ENCODE measurements at regions not wholly inside any gene's neighbourhood (a gene's known extent, or its start where the extent isn't known, plus 50 kb on each side); places are given as distances from the start of the nearest gene placed in this dataset.

- no peak overlapping the region for H3K27ac ChIP-seq
- no peak overlapping the region for H3K4me3 ChIP-seq
- H3K36me3 ChIP-seq, result no peaks in the 10 kb centered on the region
- no peak for TF ChIP-seq CTCF (IDR thresholded peaks at IDR 0.05)
- no peaks in the 10 kb centered on the region for H3K27me3 ChIP-seq
- H3K4me1 ChIP-seq, result no peaks in the 10 kb centered on the region
- ATAC-seq (no peak), DNase-seq (no peak)
- H3K9me3 ChIP-seq, result no peaks in the 10 kb centered on the region
- intact Hi-C loops (cut with DNase I), result no loop called here
These were observed 488.3 kb downstream of the KDM4C start for GRCh38 chr9:7245976-7246580.

- no peak for ATAC-seq
- no peaks in the 10 kb centered on the region for H3K27me3 ChIP-seq
- no peaks in the 10 kb centered on the region for H3K9me3 ChIP-seq
- H3K4me1 ChIP-seq, result no peaks in the 10 kb centered on the region
- no peak for DNase-seq
- H3K4me3 ChIP-seq, result no peak overlapping the region
- intact Hi-C loops (cut with DNase I), result no loop called here
- H3K27ac ChIP-seq, result no peak overlapping the region
- no peaks in the 10 kb centered on the region for H3K36me3 ChIP-seq
- TF ChIP-seq CTCF (IDR thresholded peaks at IDR 0.05), result no peak
These were observed 486.1 kb downstream of the KDM4C start for GRCh38 chr9:7243838-7244237.

GRCh38 chr9:7242126-7242525, 484.4 kb downstream of the KDM4C start:
- H3K4me1 ChIP-seq, result no peaks in the 10 kb centered on the region
- H3K27me3 ChIP-seq, result no peaks in the 10 kb centered on the region
- ATAC-seq (no peak), DNase-seq (no peak)
- H3K4me3 ChIP-seq, result no peak overlapping the region
- H3K36me3 ChIP-seq, result no peaks in the 10 kb centered on the region
- TF ChIP-seq CTCF (IDR thresholded peaks at IDR 0.05), result no peak
- H3K9me3 ChIP-seq, result no peaks in the 10 kb centered on the region
- intact Hi-C loops (cut with DNase I), result no loop called here
- no peak overlapping the region for H3K27ac ChIP-seq

DNA sequence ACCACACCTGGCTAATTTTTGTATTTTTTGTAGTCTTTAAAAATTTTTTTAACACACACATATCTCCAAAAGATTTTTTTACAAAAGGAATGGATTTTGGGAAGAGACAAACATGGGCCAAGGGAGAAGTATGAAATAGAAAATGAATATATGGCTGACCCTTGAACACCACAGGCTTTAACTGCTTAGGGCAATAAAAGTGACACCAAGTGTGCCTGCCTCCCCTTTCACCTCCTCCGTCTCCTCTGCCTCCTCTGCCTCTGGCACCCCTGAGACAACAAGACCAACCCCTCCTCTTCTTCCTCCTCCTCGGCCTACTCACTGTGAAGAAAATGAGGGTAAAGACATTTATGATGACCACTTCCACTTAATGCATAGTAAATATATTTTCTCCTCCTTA, 483.9 kb downstream of the KDM4C start:
- no peak for TF ChIP-seq CTCF (IDR thresholded peaks at IDR 0.05)
- no peaks in the 10 kb centered on the region for H3K9me3 ChIP-seq
- H3K27ac ChIP-seq, result no peak overlapping the region
- no peaks in the 10 kb centered on the region for H3K4me1 ChIP-seq
- H3K27me3 ChIP-seq, result no peaks in the 10 kb centered on the region
- no peaks in the 10 kb centered on the region for H3K36me3 ChIP-seq
- no peak for DNase-seq
- no peak overlapping the region for H3K4me3 ChIP-seq
- ATAC-seq, result no peak
- intact Hi-C loops (cut with DNase I), result no loop called here

DNA sequence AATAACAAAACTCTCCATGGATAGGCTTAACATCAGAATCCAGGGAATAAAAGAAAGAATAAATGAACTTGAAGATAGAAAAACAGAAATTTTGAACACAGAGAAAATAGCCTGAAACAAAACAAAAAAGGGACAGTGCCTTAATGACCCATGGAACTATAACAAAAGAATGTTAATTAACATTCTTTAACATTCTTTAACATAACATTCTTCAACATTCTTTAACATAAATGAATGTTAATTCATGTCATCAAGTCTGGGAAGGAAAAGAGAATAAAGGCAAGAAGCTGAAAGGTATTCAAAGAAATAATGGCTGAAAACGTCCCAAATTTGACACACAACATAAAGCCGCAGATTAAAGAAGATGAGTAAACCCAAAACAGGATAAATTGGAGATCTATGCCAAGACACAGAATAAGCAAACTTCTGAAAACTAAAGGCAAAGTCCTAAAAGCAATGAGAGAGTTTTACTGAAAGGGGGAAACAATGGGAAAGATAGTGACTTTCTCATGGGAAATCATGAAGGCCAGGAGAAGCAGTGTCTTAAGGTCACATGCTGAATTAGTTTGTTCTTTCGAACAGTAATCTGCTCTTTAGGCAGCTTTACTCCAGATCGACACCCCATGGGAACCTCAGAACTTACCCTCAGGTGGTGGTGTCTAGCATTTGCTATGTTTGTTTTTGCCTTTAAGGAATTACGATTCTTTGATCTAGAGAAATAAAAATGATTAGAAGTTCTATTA, 483.0 kb downstream of the KDM4C start:
- ATAC-seq (no peak), DNase-seq (no peak)
- no peak overlapping the region for H3K27ac ChIP-seq
- no peak overlapping the region for H3K4me3 ChIP-seq
- H3K27me3 ChIP-seq, result no peaks in the 10 kb centered on the region
- no peaks in the 10 kb centered on the region for H3K9me3 ChIP-seq
- intact Hi-C loops (cut with DNase I), result no loop called here
- no peaks in the 10 kb centered on the region for H3K36me3 ChIP-seq
- H3K4me1 ChIP-seq, result no peaks in the 10 kb centered on the region
- no peak for TF ChIP-seq CTCF (IDR thresholded peaks at IDR 0.05)

All from left lung (tissue), 4 donors.